Lower lobe of right lung (tissue), 2 donors: ENCODE measurements at regions not wholly inside any gene's neighbourhood (a gene's known extent, or its start where the extent isn't known, plus 50 kb on each side); places are given as distances from the start of the nearest gene placed in this dataset.

Source experiments
- ATAC-seq, 2 donors: fragments of 200-7000 bp; cut with Tn5 transposase; one replicate each; pipeline ENCODE4 v1.9.1; 2020 to 2022; ENCODE audit warnings: mild to moderate bottlenecking in 2 of 2, moderate library complexity in 2 of 2
- DNase-seq: peaks from one replicate; pipeline ENCODE4 v3.0.0-alpha.2; 2020
- H3K27ac ChIP-seq: fragments of 200-600 bp; one replicate; pipeline ENCODE4 v1.8.0; 2022
- H3K27me3 ChIP-seq: fragments of 200-600 bp; one replicate; pipeline ENCODE4 v1.8.0; 2022; ENCODE audit warnings: low read depth
- H3K36me3 ChIP-seq: fragments of 200-600 bp; one replicate; pipeline ENCODE4 v1.8.0; 2022; ENCODE audit warnings: mild to moderate bottlenecking
- H3K4me1 ChIP-seq: fragments of 200-600 bp; one replicate; pipeline ENCODE4 v1.8.0; 2022
- H3K4me3 ChIP-seq: fragments of 200-600 bp; one replicate; pipeline ENCODE4 v1.8.0; 2022; ENCODE audit warnings: mild to moderate bottlenecking
- H3K9me3 ChIP-seq: fragments of 200-600 bp; one replicate; pipeline ENCODE4 v1.8.0; 2022
- intact Hi-C: fragments of 100-400 bp; cut with DNase I; formaldehyde crosslinking; loops from one replicate; pipeline ENCODE4 v1.11.0; 2022
- TF ChIP-seq, protein P1 (sequence below): fragments of 200-600 bp; IDR thresholded peaks from one replicate; pipeline ENCODE4 v1.8.0; 2022; ENCODE audit warnings: antibody characterized with exemption, mild to moderate bottlenecking
- donor health status: DM: no; HTN: yes; CAD: no; lungs with severe emphysema.

DNA sequence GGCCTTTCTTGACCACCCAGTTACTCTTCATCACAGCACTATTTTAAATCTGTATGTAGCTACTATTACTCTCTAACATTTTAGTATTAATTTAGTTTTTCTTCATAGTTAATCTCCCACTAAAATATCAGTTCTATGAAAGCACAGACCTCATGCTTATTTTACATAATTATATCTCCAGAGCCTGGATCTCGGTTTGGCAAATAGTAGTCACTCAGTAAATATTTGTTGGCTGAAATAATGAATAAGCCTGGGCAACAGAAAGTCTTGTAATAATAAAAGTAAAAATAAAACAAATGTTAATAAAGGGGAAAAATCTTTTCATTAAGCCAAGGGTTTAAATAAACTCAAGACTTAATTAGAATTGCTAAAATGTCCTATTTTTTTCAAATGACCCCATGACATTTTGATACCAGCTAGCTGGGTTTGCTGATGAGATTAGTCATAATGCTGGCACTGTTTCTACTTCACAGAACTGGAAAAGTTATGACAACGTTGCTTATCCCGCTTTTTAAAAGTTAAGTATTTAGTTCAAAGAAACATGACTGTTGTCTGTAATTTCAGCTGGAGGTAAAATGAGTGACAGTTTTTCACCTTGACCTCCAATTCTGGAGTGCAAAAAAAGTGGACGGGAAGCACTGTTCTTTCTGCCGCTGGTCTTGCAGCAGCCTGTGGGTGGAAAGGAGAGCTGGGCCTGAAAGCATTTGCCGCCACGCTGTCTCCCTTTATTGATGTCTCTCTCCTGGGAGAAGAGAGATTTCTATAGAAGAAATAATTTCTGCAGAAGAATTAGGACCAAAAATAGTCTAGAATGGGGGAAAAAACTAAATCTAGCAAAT, 85.2 kb upstream of the SPATA13 start:
- Histone ChIP-seq H3K27me3 (no peaks in the 10 kb centered on the region), H3K4me1 (peaks cover 26% of the 10 kb centered on the region), H3K27ac (peak overlapping the region; percentile 22), H3K36me3 (no peaks in the 10 kb centered on the region), H3K9me3 (no peaks in the 10 kb centered on the region), H3K4me3 (no peak overlapping the region)
- intact Hi-C loops, result no loop called here
- ATAC-seq (peak in 1 of 2 donors; percentile 38), DNase-seq (no peak)
- TF ChIP-seq, protein P1, sequence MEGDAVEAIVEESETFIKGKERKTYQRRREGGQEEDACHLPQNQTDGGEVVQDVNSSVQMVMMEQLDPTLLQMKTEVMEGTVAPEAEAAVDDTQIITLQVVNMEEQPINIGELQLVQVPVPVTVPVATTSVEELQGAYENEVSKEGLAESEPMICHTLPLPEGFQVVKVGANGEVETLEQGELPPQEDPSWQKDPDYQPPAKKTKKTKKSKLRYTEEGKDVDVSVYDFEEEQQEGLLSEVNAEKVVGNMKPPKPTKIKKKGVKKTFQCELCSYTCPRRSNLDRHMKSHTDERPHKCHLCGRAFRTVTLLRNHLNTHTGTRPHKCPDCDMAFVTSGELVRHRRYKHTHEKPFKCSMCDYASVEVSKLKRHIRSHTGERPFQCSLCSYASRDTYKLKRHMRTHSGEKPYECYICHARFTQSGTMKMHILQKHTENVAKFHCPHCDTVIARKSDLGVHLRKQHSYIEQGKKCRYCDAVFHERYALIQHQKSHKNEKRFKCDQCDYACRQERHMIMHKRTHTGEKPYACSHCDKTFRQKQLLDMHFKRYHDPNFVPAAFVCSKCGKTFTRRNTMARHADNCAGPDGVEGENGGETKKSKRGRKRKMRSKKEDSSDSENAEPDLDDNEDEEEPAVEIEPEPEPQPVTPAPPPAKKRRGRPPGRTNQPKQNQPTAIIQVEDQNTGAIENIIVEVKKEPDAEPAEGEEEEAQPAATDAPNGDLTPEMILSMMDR, result no peak

DNA sequence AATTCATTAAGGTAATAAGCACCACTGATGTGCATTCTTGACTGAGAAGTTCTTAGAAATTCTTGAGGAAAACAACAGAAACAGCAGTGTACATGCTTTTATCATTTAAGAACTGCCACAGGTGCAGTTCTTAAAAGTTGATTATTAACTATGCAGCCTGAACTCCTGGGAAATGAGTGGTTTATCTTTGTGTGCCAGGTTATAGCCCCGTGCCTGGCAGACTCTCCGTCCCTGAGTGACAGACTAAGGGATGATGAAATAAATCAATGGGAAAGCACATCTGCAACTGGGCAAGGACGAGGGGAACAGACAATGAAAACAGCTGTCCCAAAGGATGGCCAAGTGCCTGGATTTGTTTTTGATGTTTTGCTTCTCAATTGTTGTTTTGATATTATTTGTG, 84.4 kb upstream of the SPATA13 start:
- Histone ChIP-seq H3K27ac (peak overlapping the region; percentile 22), H3K9me3 (no peaks in the 10 kb centered on the region), H3K4me1 (peaks cover 26% of the 10 kb centered on the region), H3K27me3 (no peaks in the 10 kb centered on the region), H3K4me3 (peak overlapping the region; percentile 12), H3K36me3 (no peaks in the 10 kb centered on the region)
- intact Hi-C loops, result no loop called here
- peak; percentile 40 to 83 for ATAC-seq
- no peak for DNase-seq
- TF ChIP-seq, protein P1, result no peak

DNA sequence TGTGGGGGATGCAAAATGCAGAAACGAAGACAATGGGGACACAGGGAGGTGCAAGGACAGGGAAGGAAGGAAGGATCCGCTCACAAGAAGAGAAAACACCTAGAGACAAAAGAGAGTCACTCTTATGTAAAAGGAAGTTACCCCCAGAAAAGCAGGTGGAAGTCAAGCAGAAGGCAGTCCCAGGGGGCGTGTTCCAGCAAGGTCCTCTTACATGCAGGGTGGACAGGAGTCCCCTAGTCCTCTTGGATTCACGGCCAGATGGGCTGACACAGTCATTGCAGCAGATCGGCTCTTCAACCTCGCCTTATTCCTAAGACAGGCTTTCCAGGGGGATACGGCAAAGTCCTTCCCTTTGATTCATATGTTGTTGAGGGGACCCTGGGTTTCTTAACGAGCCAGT, 83.9 kb upstream of the SPATA13 start:
- intact Hi-C loops, result no loop called here
- Histone ChIP-seq H3K36me3 (no peaks in the 10 kb centered on the region), H3K9me3 (no peaks in the 10 kb centered on the region), H3K4me3 (peak overlapping the region; percentile 12), H3K27ac (no peak overlapping the region), H3K27me3 (no peaks in the 10 kb centered on the region), H3K4me1 (peaks cover 26% of the 10 kb centered on the region)
- no peak for DNase-seq
- no peak for ATAC-seq
- TF ChIP-seq, protein P1, result no peak

DNA sequence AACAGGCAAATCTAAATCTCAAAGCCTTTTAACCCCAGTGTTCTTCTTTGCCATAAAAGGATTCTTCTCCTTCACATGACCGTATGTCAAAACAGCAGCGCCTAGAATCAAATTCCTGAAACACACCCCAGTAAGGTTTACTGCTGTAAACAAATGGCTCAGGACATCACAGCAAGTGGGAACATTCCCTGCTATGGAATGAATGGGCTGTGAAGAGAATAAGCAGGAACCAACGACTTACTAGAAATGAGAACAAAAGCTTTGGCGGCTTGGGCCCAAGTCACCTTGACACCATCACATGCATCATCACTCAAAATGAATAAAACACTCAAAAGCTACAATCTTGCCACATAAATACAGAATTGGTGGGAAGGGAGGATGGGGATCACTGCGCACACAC, 80.4 kb upstream of the SPATA13 start:
- intact Hi-C loops, result no loop called here
- DNase-seq (no peak), ATAC-seq (no peak)
- Histone ChIP-seq H3K4me3 (no peak overlapping the region), H3K4me1 (peaks cover 15% of the 10 kb centered on the region), H3K36me3 (no peaks in the 10 kb centered on the region), H3K27me3 (no peaks in the 10 kb centered on the region), H3K9me3 (no peaks in the 10 kb centered on the region), H3K27ac (no peak overlapping the region)
- TF ChIP-seq, protein P1, result no peak

DNA sequence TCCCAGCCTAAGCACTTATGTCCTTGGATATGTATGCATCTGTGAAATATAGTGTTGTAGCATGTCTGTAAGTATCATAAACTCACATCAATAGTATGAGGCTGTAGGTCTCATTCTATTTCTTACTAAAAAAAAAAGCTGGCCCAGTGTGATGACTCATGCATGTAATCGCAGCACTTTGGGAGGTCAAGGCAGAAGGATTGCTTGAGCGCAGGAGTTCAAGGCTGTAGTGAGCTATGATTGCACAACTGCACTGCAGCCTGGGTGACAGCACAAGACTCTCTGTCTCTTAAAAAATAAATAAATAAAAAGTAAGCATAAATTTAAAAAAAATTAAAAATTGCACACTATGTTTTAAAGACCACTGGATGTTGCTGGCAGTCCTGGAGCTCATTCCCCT, 79.1 kb upstream of the SPATA13 start:
- Histone ChIP-seq H3K9me3 (no peaks in the 10 kb centered on the region), H3K4me3 (no peak overlapping the region), H3K27ac (no peak overlapping the region), H3K4me1 (peaks cover 12% of the 10 kb centered on the region), H3K27me3 (no peaks in the 10 kb centered on the region), H3K36me3 (no peaks in the 10 kb centered on the region)
- intact Hi-C loops, result no loop called here
- no peak for ATAC-seq
- TF ChIP-seq, protein P1, result no peak
- DNase-seq, result no peak
